Esophagus squamous epithelium (tissue), 5 donors: ENCODE measurements at regions not wholly inside any gene's neighbourhood (a gene's known extent, or its start where the extent isn't known, plus 50 kb on each side); places are given as distances from the start of the nearest gene placed in this dataset.

ENCODE experiments used
- DNase-seq: peaks from one replicate; lab custom pipeline; 2025; lab: John Stamatoyannopoulos, UW
- H3K27ac ChIP-seq, 4 donors: fragments of 200-600 bp; sonication (generic); one replicate each; pipeline ENCODE4 v1.5.1; 2016 to 2019; ENCODE audit warnings: mild to moderate bottlenecking in 1 of 4
- H3K27me3 ChIP-seq, 4 donors: fragments of 200-600 bp; sonication (generic); 1 replicate in 3 of 4; 2 replicates in 1 of 4; pipeline versions ENCODE4 v1.5.1 to v1.6.0; 2017 to 2021; ENCODE audit warnings: antibody characterized with exemption in 1 of 4
- H3K36me3 ChIP-seq, 3 donors: fragments of 200-600 bp; sonication (generic); one replicate each; pipeline ENCODE4 v1.5.1; 2016 to 2019
- H3K4me1 ChIP-seq, 3 donors: fragments of 200-600 bp; sonication (generic); one replicate each; pipeline ENCODE4 v1.5.1; 2017 to 2019
- H3K4me3 ChIP-seq, 4 donors: fragments of 200-600 bp; sonication (generic); 1 replicate in 3 of 4; 2 replicates in 1 of 4; pipeline ENCODE4 v1.5.1; 2016 to 2019; ENCODE audit warnings: mild to moderate bottlenecking in 2 of 4, moderate library complexity in 1 of 4
- H3K9me3 ChIP-seq, 3 donors: fragments of 200-600 bp; sonication (generic); one replicate each; pipeline ENCODE4 v1.5.1; 2016 to 2019
- CTCF ChIP-seq, 6 experiments: fragments of 450-650 bp in 4 of 6; fragments of 200-600 bp in 2 of 6; sonication (generic) in 2 of 6; IDR thresholded peaks; one replicate each; pipeline ENCODE4 v1.5.1; 2016 to 2019; ENCODE audit warnings: antibody characterized with exemption in 6 of 6, mild to moderate bottlenecking in 4 of 6, moderate library complexity in 4 of 6
- POLR2A ChIP-seq, 4 donors: fragments of 450-650 bp; IDR thresholded peaks; one replicate each; pipeline ENCODE4 v1.6.1; 2017; ENCODE audit warnings: antibody characterized with exemption in 4 of 4, mild to moderate bottlenecking in 4 of 4, moderate library complexity in 3 of 4
- WGBS, 2 donors: methylation state at CpG; one replicate each; pipeline ENCODE4 v1.1.5; 2018; 5-methylcytosine and 5-hydroxymethylcytosine counted together
- intact Hi-C: fragments of 100-400 bp; cut with DNase I; formaldehyde crosslinking; loops from one replicate; pipeline ENCODE4 v1.15.0; 2022
- donor health status: DM: yes; HTN: yes; CAD: no.

- H3K9me3 ChIP-seq: no peaks in the 10 kb centered on the region
- no peaks in the 10 kb centered on the region for H3K4me1 ChIP-seq
- no peak overlapping the region for H3K4me3 ChIP-seq
- 74 to 76% methylated on average over 9 of the region's 9 CpGs for WGBS, 2 donors
- no peak overlapping the region for H3K27ac ChIP-seq
- TF ChIP-seq CTCF (IDR thresholded peaks at IDR 0.05) (no peak), POLR2A (IDR thresholded peaks at IDR 0.05) (no peak)
- intact Hi-C loops: no loop called here
- H3K36me3 ChIP-seq: no peaks in the 10 kb centered on the region
- no peaks in the 10 kb centered on the region for H3K27me3 ChIP-seq
- no peak for DNase-seq
Measured at GRCh38 chr11:4203603-4204360, 109.2 kb downstream of the RRM1 start.

- no peaks in the 10 kb centered on the region for H3K36me3 ChIP-seq
- H3K27ac ChIP-seq: no peak overlapping the region
- intact Hi-C loops: no loop called here
- no peak overlapping the region for H3K4me3 ChIP-seq
- no peaks in the 10 kb centered on the region for H3K4me1 ChIP-seq
- H3K27me3 ChIP-seq: no peaks in the 10 kb centered on the region
- no peak for TF ChIP-seq POLR2A (IDR thresholded peaks at IDR 0.05)
- no peak for DNase-seq
- H3K9me3 ChIP-seq: no peaks in the 10 kb centered on the region
Measured at GRCh38 chr11:4202749-4203148, 108.2 kb downstream of the RRM1 start.

GRCh38 chr11:4197112-4197511 lies 102.5 kb downstream of the RRM1 start:
- Histone ChIP-seq H3K4me1 (no peaks in the 10 kb centered on the region), H3K27me3 (no peaks in the 10 kb centered on the region), H3K36me3 (no peaks in the 10 kb centered on the region), H3K9me3 (no peaks in the 10 kb centered on the region), H3K27ac (no peak overlapping the region), H3K4me3 (no peak overlapping the region)
- intact Hi-C loops: no loop called here
- WGBS, 2 donors: 71 to 83% methylated on average over 2 of the region's 2 CpGs
- DNase-seq: no peak
- no peak for TF ChIP-seq CTCF (IDR thresholded peaks at IDR 0.05)
- TF ChIP-seq POLR2A (IDR thresholded peaks at IDR 0.05): no peak

GRCh38 chr11:4195909-4196308 lies 101.3 kb downstream of the RRM1 start:
- 23 to 35% methylated on average over 2 of the region's 2 CpGs for WGBS, 2 donors
- Histone ChIP-seq H3K36me3 (no peaks in the 10 kb centered on the region), H3K27me3 (no peaks in the 10 kb centered on the region), H3K4me1 (peaks cover 0 to 6% (median 0%) of the 10 kb centered on the region in 3 donors), H3K9me3 (no peaks in the 10 kb centered on the region), H3K27ac (no peak overlapping the region), H3K4me3 (no peak overlapping the region)
- no peak for DNase-seq
- TF ChIP-seq CTCF (IDR thresholded peaks at IDR 0.05): no peak
- no peak for TF ChIP-seq POLR2A (IDR thresholded peaks at IDR 0.05)
- intact Hi-C loops: no loop called here

GRCh38 chr11:4194889-4195288 lies 100.3 kb downstream of the RRM1 start:
- H3K27ac ChIP-seq: no peak overlapping the region
- no peaks in the 10 kb centered on the region for H3K36me3 ChIP-seq
- intact Hi-C loops: no loop called here
- TF ChIP-seq CTCF (IDR thresholded peaks at IDR 0.05) (no peak), POLR2A (IDR thresholded peaks at IDR 0.05) (no peak)
- no peaks in the 10 kb centered on the region for H3K27me3 ChIP-seq
- H3K9me3 ChIP-seq: no peaks in the 10 kb centered on the region
- H3K4me3 ChIP-seq: no peak overlapping the region
- no peak for DNase-seq
- H3K4me1 ChIP-seq: peaks cover 0 to 14% (median 0%) of the 10 kb centered on the region in 3 donors
- WGBS, 2 donors: 84 to 88% methylated on average over 1 of the region's 1 CpG
